Duodenal mucosa (tissue), 2 donors: ENCODE measurements at regions not wholly inside any gene's neighbourhood (a gene's known extent, or its start where the extent isn't known, plus 50 kb on each side); places are given as distances from the start of the nearest gene placed in this dataset.
"Not testable (repeated sequence)": the region's sequence is repeated elsewhere in the genome, so short reads cannot be mapped to it uniquely, and the experiment has no call there.

Experiments used
- H3K27ac ChIP-seq: one replicate; pipeline ENCODE4 v1.7.0; 2013; ENCODE audit warnings: low read depth, low read length
- H3K27me3 ChIP-seq, 2 donors: one replicate each; pipeline ENCODE4 v1.7.0; 2013; ENCODE audit warnings: low read length in 2 of 2, control low read depth in 1 of 2; ENCODE audit not compliant: insufficient read depth in 2 of 2, control insufficient read depth in 1 of 2
- H3K36me3 ChIP-seq, 2 donors: one replicate each; pipeline ENCODE4 v1.7.0; 2013; ENCODE audit warnings: low read length in 2 of 2, control low read depth in 1 of 2; ENCODE audit not compliant: insufficient read depth in 2 of 2, control insufficient read depth in 1 of 2
- H3K4me1 ChIP-seq, 2 donors: one replicate each; pipeline ENCODE4 v1.7.0; 2013; ENCODE audit warnings: low read length in 2 of 2, control low read depth in 1 of 2; ENCODE audit not compliant: insufficient read depth in 2 of 2, control insufficient read depth in 1 of 2
- H3K4me3 ChIP-seq, 2 donors: one replicate each; pipeline ENCODE4 v1.7.0; 2013; ENCODE audit warnings: low read length in 2 of 2, low read depth in 1 of 2
- H3K9ac ChIP-seq, 2 donors: one replicate each; pipeline ENCODE4 v1.7.0; 2013; ENCODE audit warnings: low read length in 2 of 2, low read depth in 1 of 2
- H3K9me3 ChIP-seq, 2 donors: one replicate each; pipeline ENCODE4 v1.7.0; 2013; ENCODE audit warnings: low read length in 2 of 2, control low read depth in 1 of 2; ENCODE audit not compliant: control insufficient read depth in 1 of 2

- Histone ChIP-seq H3K27ac (no peak overlapping the region), H3K9ac (no peak overlapping the region), H3K9me3 (no peaks in the 10 kb centered on the region), H3K27me3 (no peaks in the 10 kb centered on the region), H3K36me3 (no peaks in the 10 kb centered on the region), H3K4me3 (no peak overlapping the region), H3K4me1 (no peaks in the 10 kb centered on the region)
Observed at GRCh38 chrX:79511799-79512198, 144.7 kb upstream of the ITM2A start.

- H3K36me3 ChIP-seq = no peaks in the 10 kb centered on the region
- H3K9ac ChIP-seq = no peak overlapping the region
- H3K27ac ChIP-seq = no peak overlapping the region
- no peak overlapping the region for H3K4me3 ChIP-seq
- H3K4me1 ChIP-seq = no peaks in the 10 kb centered on the region
- H3K27me3 ChIP-seq = no peaks in the 10 kb centered on the region
- H3K9me3 ChIP-seq = no peaks in the 10 kb centered on the region
Observed at GRCh38 chrX:79506001-79506400, 138.9 kb upstream of the ITM2A start.

DNA sequence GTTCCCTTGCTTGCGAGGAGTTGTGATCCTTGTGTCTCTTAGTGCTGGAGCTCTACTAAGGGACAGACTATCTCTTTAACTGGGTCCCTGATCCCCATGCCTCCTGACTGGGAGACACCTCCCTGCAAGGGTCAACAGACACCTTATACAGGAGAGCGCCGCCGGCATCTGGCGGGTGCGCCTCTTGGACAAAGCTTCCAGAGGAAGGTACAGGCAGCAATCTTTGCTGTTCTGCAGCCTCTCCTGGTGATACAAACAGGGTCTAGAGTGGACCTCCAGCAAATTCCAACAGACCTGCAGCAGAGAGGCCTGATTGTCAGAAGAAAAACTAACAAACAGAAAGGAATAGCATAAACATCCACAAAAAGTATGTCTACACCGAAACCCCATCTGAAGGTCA lies 115.6 kb upstream of the ITM2A start:
- H3K27ac ChIP-seq = no peak overlapping the region
- no peaks in the 10 kb centered on the region for H3K9me3 ChIP-seq
- H3K9ac ChIP-seq = no peak overlapping the region

DNA sequence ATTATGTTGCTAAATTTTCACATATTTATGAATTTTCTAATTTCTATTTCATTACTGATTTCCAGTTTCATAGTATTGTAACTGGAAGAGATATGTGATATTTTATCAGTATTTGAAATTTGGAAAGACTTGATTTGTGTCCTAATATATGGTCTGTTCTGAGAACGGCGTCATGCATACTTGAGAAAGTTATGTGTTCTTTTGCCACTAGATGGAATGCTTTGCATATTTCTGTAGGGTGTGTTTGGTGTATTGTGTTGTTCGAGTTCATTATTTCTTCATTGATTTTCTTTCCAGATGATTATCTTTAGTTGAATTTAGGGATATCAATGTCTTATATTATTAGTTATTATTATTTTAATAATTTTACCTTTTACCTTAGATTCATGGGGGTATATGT lies 110.6 kb upstream of the ITM2A start:
- H3K27me3 ChIP-seq = no peaks in the 10 kb centered on the region
- H3K27ac ChIP-seq = no peak overlapping the region
- H3K9me3 ChIP-seq = no peaks in the 10 kb centered on the region
- H3K4me3 ChIP-seq = no peak overlapping the region
- no peak overlapping the region for H3K9ac ChIP-seq
- H3K36me3 ChIP-seq = no peaks in the 10 kb centered on the region
- H3K4me1 ChIP-seq = no peaks in the 10 kb centered on the region

More for the DNA sequence above, 115.6 kb upstream of the ITM2A start:
- Histone ChIP-seq H3K36me3 (no peaks in the 10 kb centered on the region), H3K4me3 (no peak overlapping the region), H3K27me3 (no peaks in the 10 kb centered on the region), H3K4me1 (no peaks in the 10 kb centered on the region)

- no peaks in the 10 kb centered on the region for H3K9me3 ChIP-seq
- no peaks in the 10 kb centered on the region for H3K36me3 ChIP-seq
- H3K27me3 ChIP-seq = no peaks in the 10 kb centered on the region
- no peak overlapping the region for H3K9ac ChIP-seq
- H3K4me1 ChIP-seq = no peaks in the 10 kb centered on the region
- no peak overlapping the region for H3K27ac ChIP-seq
- no peak overlapping the region for H3K4me3 ChIP-seq
Observed at GRCh38 chrX:79466636-79467035, 99.5 kb upstream of the ITM2A start.

- no peaks in the 10 kb centered on the region for H3K9me3 ChIP-seq
- H3K4me1 ChIP-seq = no peaks in the 10 kb centered on the region
- no peak overlapping the region for H3K9ac ChIP-seq
- no peak overlapping the region for H3K27ac ChIP-seq
- no peaks in the 10 kb centered on the region for H3K27me3 ChIP-seq
- no peak overlapping the region for H3K4me3 ChIP-seq
- no peaks in the 10 kb centered on the region for H3K36me3 ChIP-seq
Observed at GRCh38 chrX:79462458-79462857, 95.3 kb upstream of the ITM2A start.

DNA sequence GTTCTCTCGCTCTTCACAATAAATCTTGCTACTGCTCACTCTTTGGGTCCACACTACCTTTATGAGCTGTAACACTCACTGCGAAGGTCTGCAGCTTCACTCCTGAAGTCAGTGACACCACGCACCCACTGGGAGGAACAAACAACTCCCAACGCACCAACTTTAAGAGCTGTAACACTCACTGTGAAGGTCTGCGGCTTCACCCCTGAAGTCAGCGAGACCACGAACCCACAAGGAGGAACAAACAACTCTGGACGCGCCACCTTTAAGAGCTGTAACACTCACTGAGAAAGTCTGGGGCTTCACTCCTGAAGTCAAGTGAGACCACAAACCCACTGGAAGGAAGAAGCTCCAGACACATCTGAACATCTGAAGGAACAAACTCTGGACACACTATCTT lies 89.5 kb upstream of the ITM2A start:
- H3K27ac ChIP-seq, H3K9me3 ChIP-seq, H3K27me3 ChIP-seq, H3K9ac ChIP-seq, H3K4me3 ChIP-seq, H3K4me1 ChIP-seq, H3K36me3 ChIP-seq: not testable (repeated sequence)

DNA sequence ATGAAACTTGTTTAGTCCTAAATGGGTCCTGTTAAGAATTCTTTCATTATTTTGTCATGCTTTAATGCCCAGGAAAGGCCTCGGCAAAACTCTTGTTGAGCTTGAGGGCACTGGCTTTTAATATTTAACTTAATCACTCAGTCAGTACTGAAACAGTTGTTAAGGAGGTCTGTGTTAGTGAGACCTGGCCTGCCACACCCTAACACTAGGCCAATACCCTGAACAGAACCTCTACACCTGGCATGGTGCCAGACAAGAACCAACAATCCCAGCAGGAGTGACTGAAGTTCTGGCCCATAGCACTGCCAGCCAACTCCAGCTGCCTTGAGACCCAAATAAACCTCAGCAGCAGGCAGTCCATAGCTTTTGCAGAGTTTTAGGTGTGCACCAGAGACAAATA lies 85.7 kb upstream of the ITM2A start:
- Histone ChIP-seq H3K27ac (no peak overlapping the region), H3K4me3 (no peak overlapping the region), H3K4me1 (peaks cover 0 to 4% of the 10 kb centered on the region in 2 donors), H3K27me3 (no peaks in the 10 kb centered on the region), H3K9ac (no peak overlapping the region), H3K36me3 (no peaks in the 10 kb centered on the region), H3K9me3 (no peaks in the 10 kb centered on the region)

- H3K9me3 ChIP-seq = no peaks in the 10 kb centered on the region
- no peaks in the 10 kb centered on the region for H3K27me3 ChIP-seq
- no peak overlapping the region for H3K27ac ChIP-seq
- no peaks in the 10 kb centered on the region for H3K4me1 ChIP-seq
- no peaks in the 10 kb centered on the region for H3K36me3 ChIP-seq
- H3K9ac ChIP-seq = no peak overlapping the region
- H3K4me3 ChIP-seq = no peak overlapping the region
Observed at GRCh38 chrX:79444694-79445210, 77.6 kb upstream of the ITM2A start.

- H3K9me3 ChIP-seq = no peaks in the 10 kb centered on the region
- H3K9ac ChIP-seq = no peak overlapping the region
- H3K27ac ChIP-seq = no peak overlapping the region
- H3K36me3 ChIP-seq = no peaks in the 10 kb centered on the region
- H3K27me3 ChIP-seq = no peaks in the 10 kb centered on the region
- no peaks in the 10 kb centered on the region for H3K4me1 ChIP-seq
- H3K4me3 ChIP-seq = no peak overlapping the region
Observed at GRCh38 chrX:79443121-79443520, 76.0 kb upstream of the ITM2A start.

GRCh38 chrX:79440336-79440735 lies 73.2 kb upstream of the ITM2A start:
- Histone ChIP-seq H3K36me3 (no peaks in the 10 kb centered on the region), H3K9ac (no peak overlapping the region), H3K9me3 (no peaks in the 10 kb centered on the region), H3K27ac (no peak overlapping the region), H3K4me1 (no peaks in the 10 kb centered on the region), H3K27me3 (no peaks in the 10 kb centered on the region), H3K4me3 (no peak overlapping the region)
